HCT116 (cell line): ENCODE measurements at regions not wholly inside any gene's neighbourhood (a gene's known extent, or its start where the extent isn't known, plus 50 kb on each side); places are given as distances from the start of the nearest gene placed in this dataset.

Source experiments
- ATAC-seq: fragments of 200-7000 bp; cut with Tn5 transposase; 2 replicates; pipeline ENCODE4 v1.9.1; 2020; ENCODE audit warnings: mild to moderate bottlenecking, moderate library complexity
- BruUV-seq: library from RNA; stranded (reverse); fragments of 400-500 nt; replicated peaks from 2 replicates; lab custom pipeline; 2021; lab: Mats Ljungman, UMichigan
- CTCF ChIA-PET: fragments of 300-600 bp; sonication (Branson Sonifier 250); formaldehyde crosslinking; loops from one replicate; lab custom pipeline; 2021; ENCODE audit warnings: antibody characterized with exemption; lab: Charles Lee
- POLR2A ChIA-PET: fragments of 300-600, 350-600 bp; sonication (Branson Sonifier 250); formaldehyde crosslinking; loops from one replicate; lab custom pipeline; 2021; ENCODE audit warnings: antibody characterized with exemption; lab: Charles Lee
- RAD21 ChIA-PET, 2 experiments: fragments of 300-600 bp; sonication (Branson Sonifier 250); formaldehyde crosslinking; loops; one replicate each; lab custom pipeline; 2023; ENCODE audit warnings: low total read pairs in 2 of 2; ENCODE audit not compliant: uncharacterized antibody in 2 of 2, unreplicated experiment in 2 of 2, low non-redundant PET in 1 of 2; lab: Charles Lee
- DNase-seq: peaks from one replicate; pipeline ENCODE4 v3.0.0-alpha.2; 2010; ENCODE audit warnings: low read depth, low spot score
- H2AFZ ChIP-seq: fragments of 200-600 bp; shearing (Covaris generic), sonication (generic); 2 replicates; pipeline ENCODE4 v1.6.1; 2017; ENCODE audit warnings: low read depth, mixed run types, mixed read lengths, antibody characterized with exemption, low read length; ENCODE audit not compliant: poor library complexity, severe bottlenecking
- H3K27ac ChIP-seq: 2 replicates; pipeline ENCODE4 v1.5.1; 2012; ENCODE audit warnings: low read depth, low read length
- H3K27me3 ChIP-seq: fragments of 200-600 bp; sonication (generic); 2 replicates; pipeline ENCODE4 v1.6.1; 2016; ENCODE audit warnings: mixed run types, low read length, mixed read lengths; ENCODE audit not compliant: insufficient read depth
- H3K36me3 ChIP-seq, 2 experiments: fragments of 200-500 bp in 1 of 2; fragments of 200-600 bp in 1 of 2; sonication (Bioruptor generic) in 1 of 2; sonication (generic) in 1 of 2; 2 replicates each; pipeline versions ENCODE4 v1.5.1 to v1.6.1; 2014 to 2016; ENCODE audit warnings: low read length in 2 of 2, inconsistent platforms in 1 of 2, mixed read lengths in 1 of 2, mixed run types in 1 of 2; ENCODE audit not compliant: insufficient read depth in 2 of 2, control insufficient read depth in 1 of 2
- H3K4me1 ChIP-seq, 2 experiments: fragments of 200-600 bp in 1 of 2; sonication (generic) in 1 of 2; 2 replicates each; pipeline versions ENCODE4 v1.5.1 to v1.6.1; 2012 to 2017; ENCODE audit warnings: low read length in 2 of 2, inconsistent platforms in 1 of 2, mild to moderate bottlenecking in 1 of 2, mixed read lengths in 1 of 2, mixed run types in 1 of 2, moderate library complexity in 1 of 2; ENCODE audit not compliant: insufficient read depth in 2 of 2, control insufficient read depth in 1 of 2
- H3K4me2 ChIP-seq: fragments of 200-600 bp; sonication (generic); 2 replicates; pipeline ENCODE4 v1.6.1; 2017; ENCODE audit warnings: mixed run types, low read length, mixed read lengths
- H3K4me3 ChIP-seq, 2 experiments: fragments of 200-600 bp in 1 of 2; sonication (generic) in 1 of 2; replicated peaks in 1 of 2; 2 replicates each; pipeline ENCODE4 v1.5.1; 2011 to 2016; ENCODE audit warnings: low read length in 2 of 2, control low read depth in 1 of 2, low read depth in 1 of 2, mild to moderate bottlenecking in 1 of 2, mixed read lengths in 1 of 2, mixed run types in 1 of 2
- H3K79me2 ChIP-seq: fragments of 200-600 bp; sonication (generic); 2 replicates; pipeline ENCODE4 v1.6.1; 2017; ENCODE audit warnings: mild to moderate bottlenecking, mixed run types, low read length, moderate library complexity, mixed read lengths; ENCODE audit not compliant: insufficient read depth
- H3K9ac ChIP-seq: fragments of 200-600 bp; sonication (generic); 2 replicates; pipeline ENCODE4 v1.6.1; 2016; ENCODE audit warnings: low read length, mixed read lengths
- H3K9me2 ChIP-seq: fragments of 200-600 bp; sonication (generic), shearing (Covaris generic); 2 replicates; pipeline ENCODE4 v1.6.1; 2017; ENCODE audit warnings: mixed run types, mild to moderate bottlenecking, moderate library complexity; ENCODE audit not compliant: insufficient read depth
- H3K9me3 ChIP-seq, 2 experiments: fragments of 200-500 bp in 1 of 2; fragments of 200-600 bp in 1 of 2; sonication (Bioruptor generic) in 1 of 2; sonication (generic) in 1 of 2; 2 replicates each; pipeline ENCODE4 v1.6.1; 2014 to 2017; ENCODE audit warnings: low read length in 2 of 2, mixed read lengths in 2 of 2, inconsistent platforms in 1 of 2, low read depth in 1 of 2, mild to moderate bottlenecking in 1 of 2, mixed run types in 1 of 2, moderate library complexity in 1 of 2; ENCODE audit not compliant: control insufficient read depth in 1 of 2, insufficient read depth in 1 of 2
- H4K20me1 ChIP-seq: fragments of 200-600 bp; sonication (generic), shearing (Covaris generic); 2 replicates; pipeline ENCODE4 v1.6.1; 2017; ENCODE audit warnings: mixed run types, mild to moderate bottlenecking, moderate library complexity; ENCODE audit not compliant: insufficient read depth
- ATF3 ChIP-seq: IDR thresholded peaks from 2 replicates; pipeline ENCODE4 v1.6.1; 2012
- CBX3 ChIP-seq: IDR thresholded peaks from 2 replicates; pipeline ENCODE4 v1.6.1; 2012; ENCODE audit warnings: low read depth
- CTCF ChIP-seq, 3 experiments: fragments of 200-600 bp in 1 of 3; sonication (generic) in 1 of 3; IDR thresholded peaks in 2 of 3; conservative IDR thresholded peaks in 1 of 3; 2 replicates each; pipeline ENCODE4 v1.5.1; 2012 to 2017; ENCODE audit warnings: low read depth in 2 of 3, low read length in 2 of 3, antibody characterized with exemption in 1 of 3, borderline replicate concordance in 1 of 3, control low read depth in 1 of 3, mild to moderate bottlenecking in 1 of 3, mixed read lengths in 1 of 3, mixed run types in 1 of 3, moderate library complexity in 1 of 3; ENCODE audit not compliant: insufficient read depth in 1 of 3
- EGR1 ChIP-seq: IDR thresholded peaks from 2 replicates; pipeline ENCODE4 v1.6.1; 2012; ENCODE audit warnings: low read depth
- EZH2 ChIP-seq: fragments of 200-600 bp; sonication (generic); IDR thresholded peaks from 2 replicates; pipeline ENCODE4 v1.6.1; 2017; ENCODE audit warnings: antibody characterized with exemption, mixed run types
- FOSL1 ChIP-seq: IDR thresholded peaks from 2 replicates; pipeline ENCODE4 v1.6.1; 2012; ENCODE audit warnings: low read depth
- JUND ChIP-seq: IDR thresholded peaks from 2 replicates; pipeline ENCODE4 v1.6.1; 2012
- MAX ChIP-seq: IDR thresholded peaks from 2 replicates; pipeline ENCODE4 v1.6.1; 2012
- POLR2A ChIP-seq: IDR thresholded peaks from 2 replicates; pipeline ENCODE4 v1.7.0; 2011; ENCODE audit warnings: borderline replicate concordance; ENCODE audit not compliant: insufficient read depth, insufficient read length; ENCODE audit errors: extremely low read depth
- SIN3A ChIP-seq: IDR thresholded peaks from 2 replicates; pipeline ENCODE4 v1.6.1; 2012; ENCODE audit warnings: low read depth
- SP1 ChIP-seq: IDR thresholded peaks from 2 replicates; pipeline ENCODE4 v1.6.1; 2012; ENCODE audit warnings: low read depth
- SRF ChIP-seq: IDR thresholded peaks from 2 replicates; pipeline ENCODE4 v1.6.1; 2012; ENCODE audit warnings: low read depth
- YY1 ChIP-seq: IDR thresholded peaks from 2 replicates; pipeline ENCODE4 v1.6.1; 2011; ENCODE audit warnings: low read length, low read depth, moderate library complexity, mild to moderate bottlenecking; ENCODE audit not compliant: insufficient replicate concordance; ENCODE audit errors: extremely low read depth
- ZNF274 ChIP-seq: fragments of 200-500 bp; sonication (Bioruptor generic); IDR thresholded peaks from 2 replicates; pipeline ENCODE4 v1.6.1; 2014; ENCODE audit warnings: mild to moderate bottlenecking, low read depth, low read length, inconsistent platforms
- intact Hi-C: fragments of 100-400 bp; cut with micrococcal nuclease; formaldehyde crosslinking; loops from 2 replicates; pipeline ENCODE4 v1.10.0; 2022

- TF ChIP-seq SRF = no peak
- TF ChIP-seq EGR1 = no peak
- TF ChIP-seq YY1 = no peak
Observed at GRCh38 chr5:145557345-145557744, 277.8 kb downstream of the PRELID2 start (continued).

- POLR2A ChIA-PET = no interaction called here
- no peak for TF ChIP-seq MAX
- TF ChIP-seq EGR1 = no peak
- TF ChIP-seq SIN3A = no peak
- TF ChIP-seq POLR2A = no peak
- peak; percentile 28; the same call in 1 of the 2 replicates for TF ChIP-seq SP1
- no peak for TF ChIP-seq JUND
- no peak for TF ChIP-seq EZH2
- no peak for TF ChIP-seq ZNF274
- TF ChIP-seq CBX3 = 0 out of 2 replicates have a peak, but pooled peaks have one; percentile 37
- TF ChIP-seq CTCF (IDR thresholded peaks at IDR 0.05 in 2 of 3, conservative IDR thresholded peaks at IDR 0.05 in 1 of 3; ENCODE audit: borderline replicate concordance in 1 of 3, insufficient read depth in 1 of 3, low read depth in 2 of 3, low read length in 2 of 3) = no peak
- TF ChIP-seq ATF3 = no peak
- peak; percentile 43; the same call in 1 of the 2 replicates for TF ChIP-seq FOSL1
- TF ChIP-seq, all 23 proteins: peak for 3
- no TSS peak for BruUV-seq
- DNase-seq (peak; percentile 48), ATAC-seq (peak; percentile 82)
- intact Hi-C loops = no loop called here
- H3K9me3 ChIP-seq = no peaks in the 10 kb centered on the region
- ChIA-PET RAD21 (no interaction called here), CTCF (no interaction called here)
- no peak overlapping the region for H3K4me3 ChIP-seq
- H3K36me3 ChIP-seq = no peaks in the 10 kb centered on the region
- H2AFZ ChIP-seq = no peak overlapping the region
- H3K4me1 ChIP-seq = peaks cover 12 to 34% of the 10 kb centered on the region in 2 experiments
- H3K9me2 ChIP-seq = no peaks in the 10 kb centered on the region
- H3K4me2 ChIP-seq = peak overlapping the region; percentile 40
- H3K79me2 ChIP-seq = no peaks in the 10 kb centered on the region
- no peaks in the 10 kb centered on the region for H3K27me3 ChIP-seq
- no peaks in the 10 kb centered on the region for H4K20me1 ChIP-seq
- no peak overlapping the region for H3K27ac ChIP-seq
- no peak overlapping the region for H3K9ac ChIP-seq
Observed at GRCh38 chr5:145554399-145554798, 280.7 kb downstream of the PRELID2 start.
